SK-N-SH treated with all-trans-retinoic acid at 6 μM for 48 hours (cell line): ENCODE measurements at regions not wholly inside any gene's neighbourhood (a gene's known extent, or its start where the extent isn't known, plus 50 kb on each side); places are given as distances from the start of the nearest gene placed in this dataset.
"Not testable (repeated sequence)": the region's sequence is repeated elsewhere in the genome, so short reads cannot be mapped to it uniquely, and the experiment has no call there.

Experiments
- CREB5 ChIP-seq: fragments of 250-450 bp; sonication (Bioruptor Pico); IDR thresholded peaks from 2 replicates; pipeline ENCODE4 v1.5.1; 2020; ENCODE audit warnings: low read depth, mild to moderate bottlenecking, moderate library complexity
- ESRRG ChIP-seq: fragments of 250-450 bp; sonication (Bioruptor Pico); IDR thresholded peaks from 2 replicates; pipeline ENCODE4 v1.6.1; 2021; ENCODE audit warnings: mild to moderate bottlenecking
- GLIS3 ChIP-seq: fragments of 250-450 bp; sonication (Bioruptor Pico); IDR thresholded peaks from 2 replicates; pipeline ENCODE4 v1.5.0; 2020; ENCODE audit warnings: mild to moderate bottlenecking, moderate library complexity
- PATZ1 ChIP-seq: fragments of 250-450 bp; sonication (Bioruptor Pico); IDR thresholded peaks from 2 replicates; pipeline ENCODE4 v1.8.0; 2020; ENCODE audit warnings: mild to moderate bottlenecking, moderate library complexity, borderline replicate concordance
- POU6F1 ChIP-seq: fragments of 250-450 bp; sonication (Bioruptor Pico); IDR thresholded peaks from 2 replicates; pipeline ENCODE4 v1.8.0; 2021; ENCODE audit warnings: low read depth, mild to moderate bottlenecking, moderate library complexity, borderline replicate concordance
- PPARA ChIP-seq: fragments of 250-450 bp; sonication (Bioruptor Pico); IDR thresholded peaks from 2 replicates; pipeline ENCODE4 v1.5.0; 2020; ENCODE audit warnings: mild to moderate bottlenecking, borderline replicate concordance
- ZFP3 ChIP-seq: fragments of 250-450 bp; sonication (Bioruptor Pico); IDR thresholded peaks from 2 replicates; pipeline ENCODE4 v1.5.0; 2020; ENCODE audit warnings: mild to moderate bottlenecking, moderate library complexity
- ZNF70 ChIP-seq: fragments of 450-650 bp; formaldehyde crosslinking; IDR thresholded peaks from 2 replicates; pipeline ENCODE4 v1.5.0; 2020; ENCODE audit warnings: mild to moderate bottlenecking, moderate library complexity

GRCh38 chr1:95645126-95645525, 411.1 kb downstream of the RWDD3 start:
- not testable (repeated sequence) for TF ChIP-seq GLIS3 (CRISPR knock-in tag); ZFP3 (CRISPR knock-in tag); CREB5 (CRISPR knock-in tag); PATZ1 (CRISPR knock-in tag); POU6F1; PPARA; ESRRG (CRISPR knock-in tag); ZNF70 (CRISPR knock-in tag)
